LNCAP (cell line): ENCODE measurements at regions not wholly inside any gene's neighbourhood (a gene's known extent, or its start where the extent isn't known, plus 50 kb on each side); places are given as distances from the start of the nearest gene placed in this dataset.

Experiments used
- TF ChIP-seq, protein P1 (sequence below): fragments of 450-650 bp; IDR thresholded peaks from 2 replicates; pipeline ENCODE4 v1.5.1; 2017; ENCODE audit warnings: mild to moderate bottlenecking

DNA sequence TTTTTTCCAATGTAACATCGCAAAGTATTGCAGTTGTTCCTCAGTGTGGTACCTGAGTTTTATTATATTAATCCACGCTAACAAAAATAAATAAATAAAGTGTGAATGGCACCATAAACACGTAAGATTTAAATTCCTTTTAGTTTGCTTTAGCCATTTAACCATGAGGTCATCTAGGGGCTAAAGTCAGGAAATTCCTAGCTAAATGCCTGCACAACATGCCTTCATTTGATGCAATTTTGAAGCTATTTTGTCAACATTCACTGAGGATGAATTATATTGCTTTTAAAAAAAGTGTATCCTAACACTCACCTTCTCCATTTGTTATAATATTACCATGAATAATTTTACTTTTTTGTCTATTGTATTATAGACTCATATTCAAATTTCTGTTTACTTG is 714.4 kb downstream of the GATA3 start:
- TF ChIP-seq, protein P1, sequence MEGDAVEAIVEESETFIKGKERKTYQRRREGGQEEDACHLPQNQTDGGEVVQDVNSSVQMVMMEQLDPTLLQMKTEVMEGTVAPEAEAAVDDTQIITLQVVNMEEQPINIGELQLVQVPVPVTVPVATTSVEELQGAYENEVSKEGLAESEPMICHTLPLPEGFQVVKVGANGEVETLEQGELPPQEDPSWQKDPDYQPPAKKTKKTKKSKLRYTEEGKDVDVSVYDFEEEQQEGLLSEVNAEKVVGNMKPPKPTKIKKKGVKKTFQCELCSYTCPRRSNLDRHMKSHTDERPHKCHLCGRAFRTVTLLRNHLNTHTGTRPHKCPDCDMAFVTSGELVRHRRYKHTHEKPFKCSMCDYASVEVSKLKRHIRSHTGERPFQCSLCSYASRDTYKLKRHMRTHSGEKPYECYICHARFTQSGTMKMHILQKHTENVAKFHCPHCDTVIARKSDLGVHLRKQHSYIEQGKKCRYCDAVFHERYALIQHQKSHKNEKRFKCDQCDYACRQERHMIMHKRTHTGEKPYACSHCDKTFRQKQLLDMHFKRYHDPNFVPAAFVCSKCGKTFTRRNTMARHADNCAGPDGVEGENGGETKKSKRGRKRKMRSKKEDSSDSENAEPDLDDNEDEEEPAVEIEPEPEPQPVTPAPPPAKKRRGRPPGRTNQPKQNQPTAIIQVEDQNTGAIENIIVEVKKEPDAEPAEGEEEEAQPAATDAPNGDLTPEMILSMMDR: no peak

DNA sequence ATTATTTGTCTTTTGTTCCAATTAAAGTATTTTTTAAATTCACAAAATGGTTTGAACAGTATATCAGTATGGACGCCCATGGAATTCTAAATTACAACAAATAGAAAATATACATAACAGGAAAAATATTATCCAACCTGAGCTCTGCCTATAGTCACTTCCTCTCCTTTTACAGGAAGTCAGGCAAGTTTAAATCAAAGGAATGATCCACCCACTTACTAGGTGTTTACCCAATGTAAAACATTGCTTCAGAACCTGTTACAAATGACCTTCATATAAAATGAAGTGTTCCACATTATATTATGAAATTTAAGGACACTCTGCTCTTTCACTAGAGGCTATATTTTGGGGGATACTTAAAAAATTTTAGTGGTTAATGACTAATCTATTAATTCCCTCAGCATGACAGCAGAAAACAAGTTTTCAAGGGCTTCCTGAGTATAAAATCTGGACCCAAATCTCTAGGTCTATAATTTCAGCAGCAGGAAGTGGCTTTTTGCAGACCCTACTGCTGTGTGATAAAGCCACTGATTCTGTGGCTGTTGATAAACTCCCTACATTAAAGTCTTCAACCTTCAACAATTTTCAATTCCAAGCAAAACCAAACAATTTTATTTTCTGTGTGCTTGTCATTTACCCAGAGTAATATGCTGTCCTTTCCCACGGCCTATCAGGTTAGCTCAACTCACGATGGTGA is 722.6 kb downstream of the GATA3 start:
- TF ChIP-seq, protein P1: no peak

DNA sequence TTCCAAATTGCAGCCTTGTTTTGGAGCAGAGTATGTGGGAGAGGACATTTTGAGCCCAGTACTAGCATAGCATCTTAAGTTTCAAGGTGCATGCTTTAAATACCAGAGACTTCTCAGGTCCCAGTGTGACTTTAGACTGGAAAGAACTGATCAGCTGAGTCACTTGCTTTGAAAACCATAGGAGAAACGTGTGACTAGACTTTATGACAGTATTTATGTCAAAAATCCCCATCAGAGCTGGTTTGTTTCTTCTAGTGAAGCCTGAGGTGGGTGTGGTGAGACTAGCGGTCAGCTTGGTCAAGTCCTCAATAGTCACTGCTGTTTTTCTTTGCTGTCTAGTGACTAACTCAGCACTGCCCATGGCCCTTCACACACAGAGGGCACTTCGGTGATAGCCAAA is 724.2 kb downstream of the GATA3 start:
- TF ChIP-seq, protein P1: no peak

DNA sequence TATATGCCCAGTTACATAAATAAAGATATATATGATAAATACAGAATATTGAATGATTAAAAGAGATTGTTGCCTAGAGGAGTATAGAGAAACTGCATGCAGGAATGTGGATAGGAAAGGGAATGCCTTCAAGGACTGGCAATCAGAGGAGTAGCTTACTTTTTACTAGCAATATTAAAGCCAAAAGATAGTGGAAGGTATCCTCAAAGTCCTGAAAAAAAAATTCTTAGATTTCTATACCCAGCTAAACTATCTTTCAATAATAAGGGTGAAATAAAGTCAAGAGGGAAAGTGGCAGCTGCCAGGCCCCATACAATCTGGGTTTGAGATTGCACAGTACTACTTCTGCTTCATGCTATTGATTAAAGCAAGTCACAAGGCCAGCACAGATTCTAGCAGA is 733.2 kb downstream of the GATA3 start:
- TF ChIP-seq, protein P1: no peak

DNA sequence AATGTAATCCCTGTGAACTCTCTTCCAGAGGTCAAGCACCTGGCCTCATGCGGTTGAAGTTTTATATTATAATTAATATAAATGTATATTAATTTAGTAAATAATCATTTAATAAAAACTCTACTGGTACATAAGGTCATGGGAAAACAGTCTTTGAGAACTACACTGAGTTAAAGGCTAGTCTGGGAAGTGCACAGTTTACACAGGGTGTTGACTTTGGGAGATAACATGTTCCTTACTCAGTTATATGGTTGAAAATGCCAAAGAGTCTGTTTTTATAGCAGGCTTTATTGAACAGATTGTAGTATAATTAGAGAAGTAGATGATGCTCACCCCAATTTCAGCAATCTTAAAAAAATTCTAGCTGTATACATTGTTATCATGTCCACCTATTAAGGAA is 735.9 kb downstream of the GATA3 start:
- TF ChIP-seq, protein P1: no peak

DNA sequence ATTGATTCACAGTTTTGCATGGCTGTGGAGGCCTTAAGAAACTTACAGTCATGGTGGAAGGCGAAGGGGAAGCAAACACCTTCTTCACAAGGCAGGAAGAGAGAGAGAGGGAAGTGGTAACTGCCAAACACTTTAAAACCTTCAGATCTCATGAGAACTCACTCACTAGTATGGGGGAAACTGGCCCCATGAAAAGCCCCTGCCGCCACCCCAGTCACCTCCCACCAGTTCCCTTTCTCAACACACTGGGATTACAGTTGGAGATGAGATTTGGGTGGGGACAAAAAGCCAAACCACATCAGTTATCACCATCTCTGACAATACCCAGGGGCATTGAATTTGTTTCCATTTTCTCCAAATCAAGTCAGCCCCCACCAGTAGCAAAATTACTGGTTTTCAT is 740.4 kb downstream of the GATA3 start:
- TF ChIP-seq, protein P1: no peak

DNA sequence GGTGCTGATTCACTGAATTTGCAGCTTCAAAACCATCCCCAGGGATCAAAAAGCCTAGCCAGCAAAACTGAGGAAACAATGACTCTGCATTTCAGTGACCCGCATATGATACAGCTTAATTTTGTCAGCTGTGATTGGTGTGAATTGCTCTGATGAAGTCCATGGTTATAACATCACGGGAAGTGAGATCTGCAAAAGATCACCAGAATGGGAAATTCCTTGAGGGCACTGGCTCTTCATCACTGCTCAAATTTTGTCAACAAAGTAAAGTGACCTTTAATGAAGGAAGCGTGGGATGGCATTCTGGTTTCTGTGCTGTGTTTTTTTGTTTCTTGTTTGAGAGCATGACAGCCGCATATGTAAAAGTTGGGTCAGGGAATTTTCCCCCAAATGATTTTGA is 745.9 kb downstream of the GATA3 start:
- TF ChIP-seq, protein P1: no peak

DNA sequence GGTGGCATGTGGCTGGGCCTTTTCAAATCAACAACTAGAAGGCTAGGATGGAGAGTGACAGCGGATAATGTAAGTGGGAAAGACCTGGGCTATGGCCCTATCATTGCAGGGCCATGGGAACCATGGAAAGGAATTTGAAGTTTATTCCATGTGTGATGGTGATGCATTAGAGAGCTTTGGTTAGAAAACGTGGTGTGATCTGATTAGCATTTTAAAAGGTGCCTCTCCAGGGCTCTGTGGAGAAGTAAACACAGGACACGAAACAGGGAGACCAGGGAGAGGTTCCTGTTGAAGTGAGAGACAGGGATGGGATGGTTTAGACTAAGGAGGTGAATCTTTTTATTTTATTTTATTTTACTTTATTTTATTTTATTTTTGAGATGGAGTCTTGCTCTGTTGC is 749.5 kb downstream of the GATA3 start:
- TF ChIP-seq, protein P1: no peak
